DOHH2 (cell line): ENCODE measurements at regions not wholly inside any gene's neighbourhood (a gene's known extent, or its start where the extent isn't known, plus 50 kb on each side); places are given as distances from the start of the nearest gene placed in this dataset.

Experiments used
- H3F3A ChIP-seq: fragments of 200-600 bp; sonication (generic), shearing (Covaris generic); 2 replicates; pipeline ENCODE4 v1.6.0; 2016; ENCODE audit warnings: antibody characterized with exemption, mild to moderate bottlenecking; ENCODE audit not compliant: control insufficient read depth, insufficient read depth
- H3K27ac ChIP-seq: fragments of 200-600 bp; sonication (generic); 2 replicates; pipeline ENCODE4 v1.5.1; 2014; ENCODE audit warnings: low read depth, mild to moderate bottlenecking, low read length, moderate library complexity
- H3K27me3 ChIP-seq: fragments of 200-600 bp; sonication (generic); 2 replicates; pipeline ENCODE4 v1.6.1; 2014; ENCODE audit warnings: mild to moderate bottlenecking, low read length, mixed read lengths; ENCODE audit not compliant: control insufficient read depth
- H3K36me3 ChIP-seq: fragments of 200-600 bp; sonication (generic); 2 replicates; pipeline ENCODE4 v1.6.1; 2014; ENCODE audit warnings: mild to moderate bottlenecking, low read length, moderate library complexity, mixed read lengths; ENCODE audit not compliant: control insufficient read depth
- H3K4me1 ChIP-seq: fragments of 200-600 bp; sonication (generic); 2 replicates; pipeline ENCODE4 v1.6.1; 2014; ENCODE audit warnings: mild to moderate bottlenecking, low read length, mixed read lengths; ENCODE audit not compliant: control insufficient read depth
- H3K4me2 ChIP-seq: fragments of 200-600 bp; sonication (generic); 2 replicates; pipeline ENCODE4 v1.6.0; 2014; ENCODE audit warnings: mild to moderate bottlenecking, low read length, moderate library complexity
- H3K4me3 ChIP-seq: fragments of 200-600 bp; sonication (generic); 2 replicates; pipeline ENCODE4 v1.5.1; 2014; ENCODE audit warnings: mild to moderate bottlenecking, low read length, mixed read lengths
- H3K79me2 ChIP-seq: fragments of 200-600 bp; sonication (generic); 2 replicates; pipeline ENCODE4 v1.6.1; 2014; ENCODE audit warnings: mild to moderate bottlenecking, low read length, mixed read lengths; ENCODE audit not compliant: control insufficient read depth
- H3K9me2 ChIP-seq: fragments of 200-600 bp; sonication (generic); replicated peaks from 2 replicates; pipeline ENCODE4 v1.6.1; 2014; ENCODE audit warnings: mild to moderate bottlenecking, low read length, mixed read lengths; ENCODE audit not compliant: control insufficient read depth
- H3K9me3 ChIP-seq: fragments of 200-600 bp; sonication (generic); 2 replicates; pipeline ENCODE4 v1.6.1; 2014; ENCODE audit warnings: antibody characterized with exemption, low read length, mixed read lengths; ENCODE audit not compliant: control insufficient read depth, insufficient read depth
- H4K20me1 ChIP-seq: fragments of 200-600 bp; sonication (generic); 2 replicates; pipeline ENCODE4 v1.6.0; 2014; ENCODE audit warnings: low read depth, mild to moderate bottlenecking, antibody characterized with exemption, low read length, moderate library complexity; ENCODE audit not compliant: control insufficient read depth, insufficient read depth
- CTCF ChIP-seq: fragments of 200-600 bp; sonication (generic); IDR thresholded peaks from one replicate; pipeline ENCODE4 v1.5.1; 2014; ENCODE audit warnings: antibody characterized with exemption, mild to moderate bottlenecking, low read depth, low read length; ENCODE audit not compliant: poor library complexity, severe bottlenecking
- EZH2phosphoT487 ChIP-seq: fragments of 200-600 bp; sonication (generic); IDR thresholded peaks from 2 replicates; pipeline ENCODE4 v1.6.1; 2017; ENCODE audit warnings: borderline replicate concordance, mild to moderate bottlenecking, antibody characterized with exemption, low read length, moderate library complexity, mixed read lengths

- no peaks in the 10 kb centered on the region for H3K4me1 ChIP-seq
- peaks cover 2% of the 10 kb centered on the region; the same call in 1 of the 2 replicates for H3F3A ChIP-seq
- no peaks in the 10 kb centered on the region for H4K20me1 ChIP-seq
- H3K9me2 ChIP-seq: no peaks in the 10 kb centered on the region
- no peak for TF ChIP-seq CTCF
- no peak for TF ChIP-seq EZH2phosphoT487
- no peaks in the 10 kb centered on the region for H3K27me3 ChIP-seq
- no peaks in the 10 kb centered on the region for H3K36me3 ChIP-seq
- peaks cover 49% of the 10 kb centered on the region for H3K9me3 ChIP-seq
- H3K4me3 ChIP-seq: no peak overlapping the region
- no peaks in the 10 kb centered on the region for H3K79me2 ChIP-seq
- no peak overlapping the region for H3K4me2 ChIP-seq
- no peak overlapping the region for H3K27ac ChIP-seq
Observed at GRCh38 chr14:104290058-104290667, 151.8 kb downstream of the KIF26A start.

DNA sequence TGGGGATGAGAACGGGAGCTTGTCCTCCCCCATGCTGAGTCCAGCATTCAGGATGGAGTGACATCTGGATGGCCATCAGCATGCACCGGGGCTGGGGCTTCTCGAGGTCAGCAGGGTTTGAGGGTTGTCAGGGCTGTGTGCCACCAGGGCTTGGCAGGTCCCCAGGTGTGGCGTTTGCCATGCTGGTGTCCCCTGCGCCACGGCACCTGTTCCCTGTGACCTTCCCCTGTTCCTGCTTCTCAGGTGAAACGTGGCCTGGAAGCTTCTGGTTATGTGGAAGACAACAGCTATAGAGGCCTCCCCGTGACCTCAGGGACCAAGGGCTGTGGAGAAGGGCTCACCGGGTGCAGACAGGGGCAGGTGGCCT lies 152.4 kb downstream of the KIF26A start:
- TF ChIP-seq CTCF: no peak
- no peak for TF ChIP-seq EZH2phosphoT487
- H3K4me3 ChIP-seq: no peak overlapping the region
- no peaks in the 10 kb centered on the region for H3K9me2 ChIP-seq
- H3F3A ChIP-seq: peaks cover 2% of the 10 kb centered on the region; the same call in 1 of the 2 replicates
- no peaks in the 10 kb centered on the region for H3K79me2 ChIP-seq
- no peaks in the 10 kb centered on the region for H3K4me1 ChIP-seq
- peaks cover 49% of the 10 kb centered on the region for H3K9me3 ChIP-seq
- no peaks in the 10 kb centered on the region for H4K20me1 ChIP-seq
- H3K27ac ChIP-seq: no peak overlapping the region
- H3K36me3 ChIP-seq: no peaks in the 10 kb centered on the region
- H3K4me2 ChIP-seq: no peak overlapping the region
- no peaks in the 10 kb centered on the region for H3K27me3 ChIP-seq

DNA sequence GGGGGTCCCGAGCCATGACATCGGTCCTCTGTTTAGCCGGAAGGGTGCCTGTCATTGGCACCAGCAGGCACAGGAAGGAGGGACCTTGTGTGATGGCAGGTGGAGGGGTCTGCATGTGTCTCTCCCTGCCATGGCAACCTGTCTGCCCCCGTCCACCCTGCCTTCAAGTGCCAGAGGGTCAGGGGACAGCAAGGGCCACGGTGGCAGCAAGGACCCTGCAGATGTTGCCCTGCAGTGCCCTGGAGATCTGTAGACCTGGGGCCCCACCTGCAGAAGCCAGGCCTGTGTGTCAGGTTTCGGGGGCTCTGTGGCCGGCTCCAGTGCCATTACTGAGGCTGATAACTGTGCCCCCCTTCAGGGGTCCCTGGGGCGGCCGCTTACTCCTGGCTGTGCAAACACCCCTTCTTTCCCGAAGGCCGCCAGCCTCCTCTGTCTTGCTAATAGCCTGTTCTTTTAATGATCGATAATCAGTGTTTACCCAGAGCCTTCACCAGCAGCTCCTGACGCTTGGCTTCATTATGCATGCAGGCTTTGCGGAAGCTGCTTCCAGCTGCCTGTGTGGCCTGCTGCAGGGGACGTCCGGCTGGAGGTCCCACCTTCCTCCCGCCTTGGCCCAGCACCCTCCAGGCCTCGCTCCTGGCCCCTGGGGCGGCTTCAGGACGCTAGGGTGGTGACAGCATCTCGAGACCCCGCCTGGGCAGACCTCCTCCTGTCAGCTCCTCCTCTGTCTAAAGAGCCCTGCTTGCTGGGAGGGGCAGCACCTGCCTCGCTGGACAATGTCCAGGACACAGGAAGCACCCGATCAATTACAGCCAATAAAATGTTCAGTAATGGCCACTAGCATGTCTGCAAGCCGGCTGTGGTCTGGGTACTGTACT lies 153.0 kb downstream of the KIF26A start:
- peaks cover 48% of the 10 kb centered on the region for H3K9me3 ChIP-seq
- no peaks in the 10 kb centered on the region for H3K36me3 ChIP-seq
- H3K79me2 ChIP-seq: no peaks in the 10 kb centered on the region
- no peaks in the 10 kb centered on the region for H3K27me3 ChIP-seq
- no peaks in the 10 kb centered on the region for H4K20me1 ChIP-seq
- H3F3A ChIP-seq: peaks cover 2% of the 10 kb centered on the region; the same call in 1 of the 2 replicates
- no peaks in the 10 kb centered on the region for H3K9me2 ChIP-seq
- H3K27ac ChIP-seq: no peak overlapping the region
- H3K4me1 ChIP-seq: no peaks in the 10 kb centered on the region
- H3K4me2 ChIP-seq: no peak overlapping the region
- H3K4me3 ChIP-seq: no peak overlapping the region
- TF ChIP-seq EZH2phosphoT487 (no peak), CTCF (no peak)
